NCI-H82 treated with DMSO at 0.1 percent for 48 hours (cell line): ENCODE measurements at regions not wholly inside any gene's neighbourhood (a gene's known extent, or its start where the extent isn't known, plus 50 kb on each side); places are given as distances from the start of the nearest gene placed in this dataset.

ENCODE experiments used
- DNase-seq: peaks from one replicate; lab custom pipeline; 2025; ENCODE audit not compliant: unreplicated experiment; lab: John Stamatoyannopoulos, UW

GRCh38 chr5:124088289-124089032, 576.5 kb downstream of the CSNK1G3 start:
- DNase-seq = no peak

GRCh38 chr5:124087752-124088151, 575.8 kb downstream of the CSNK1G3 start:
- DNase-seq = no peak

- no peak for DNase-seq
Measured at GRCh38 chr5:124080256-124080655, 568.3 kb downstream of the CSNK1G3 start.

- no peak for DNase-seq
Measured at GRCh38 chr5:124079062-124079461, 567.1 kb downstream of the CSNK1G3 start.

- no peak for DNase-seq
Measured at GRCh38 chr5:124074500-124074899, 562.5 kb downstream of the CSNK1G3 start.

- DNase-seq = no peak
Measured at GRCh38 chr5:124072570-124072969, 560.6 kb downstream of the CSNK1G3 start.

GRCh38 chr5:124071039-124071438, 559.1 kb downstream of the CSNK1G3 start:
- DNase-seq = no peak

GRCh38 chr5:124065508-124065907, 553.5 kb downstream of the CSNK1G3 start:
- DNase-seq = no peak

GRCh38 chr5:124064956-124065355, 553.0 kb downstream of the CSNK1G3 start:
- no peak for DNase-seq

GRCh38 chr5:124061663-124062062, 549.7 kb downstream of the CSNK1G3 start:
- no peak for DNase-seq

GRCh38 chr5:124061068-124061430, 549.1 kb downstream of the CSNK1G3 start:
- DNase-seq = no peak

GRCh38 chr5:124060413-124061067, 548.6 kb downstream of the CSNK1G3 start:
- no peak for DNase-seq

- no peak for DNase-seq
Measured at GRCh38 chr5:124060011-124060410, 548.0 kb downstream of the CSNK1G3 start.

GRCh38 chr5:124059200-124059599, 547.2 kb downstream of the CSNK1G3 start:
- no peak for DNase-seq

- DNase-seq = no peak
Measured at GRCh38 chr5:124057724-124058231, 545.8 kb downstream of the CSNK1G3 start.

GRCh38 chr5:124056991-124057723, 545.2 kb downstream of the CSNK1G3 start:
- DNase-seq = peak; percentile 48

GRCh38 chr5:124056326-124056990, 544.5 kb downstream of the CSNK1G3 start:
- DNase-seq = no peak

GRCh38 chr5:124055751-124056150, 543.8 kb downstream of the CSNK1G3 start:
- DNase-seq = no peak

GRCh38 chr5:124054564-124054963, 542.6 kb downstream of the CSNK1G3 start:
- DNase-seq = no peak

- DNase-seq = no peak
Measured at GRCh38 chr5:124053340-124053739, 541.4 kb downstream of the CSNK1G3 start.

GRCh38 chr5:124052201-124052600, 540.2 kb downstream of the CSNK1G3 start:
- DNase-seq = peak; percentile 87
